ENCODE measurements at regions not wholly inside any gene's neighbourhood (a gene's known extent, or its start where the extent isn't known, plus 50 kb on each side); places are given as distances from the start of the nearest gene placed in this dataset.

GRCh38 chr17:5700745-5701144, 116.4 kb upstream of the NLRP1 start:
- in situ Hi-C loops (cut with HindIII; ENCODE audit: low pct_unique_long_range_greater_than_20kb, low sequenced_read_pairs), result no loop called here
- no peak for TF ChIP-seq JUND (IDR thresholded peaks at IDR 0.05; ENCODE audit: low read depth)

GRCh38 chr17:5701381-5701780, 117.1 kb upstream of the NLRP1 start:
- TF ChIP-seq JUND (IDR thresholded peaks at IDR 0.05; ENCODE audit: low read depth), result no peak
- in situ Hi-C loops (cut with HindIII; ENCODE audit: low pct_unique_long_range_greater_than_20kb, low sequenced_read_pairs), result no loop called here

More at GRCh38 chr17:5700745-5701144, 116.4 kb upstream of the NLRP1 start:
- no peak for DNase-seq (ENCODE audit: low read depth in 1 of 2, low spot score in 1 of 2)

GRCh38 chr17:5702951-5703510, 118.7 kb upstream of the NLRP1 start:
- in situ Hi-C loops (cut with HindIII; ENCODE audit: low pct_unique_long_range_greater_than_20kb, low sequenced_read_pairs), result no loop called here
- DNase-seq (ENCODE audit: low read depth in 1 of 2, low spot score in 1 of 2), result no peak
- no peak for TF ChIP-seq JUND (IDR thresholded peaks at IDR 0.05; ENCODE audit: low read depth)

More at GRCh38 chr17:5701381-5701780, 117.1 kb upstream of the NLRP1 start:
- no peak for DNase-seq (ENCODE audit: low read depth in 1 of 2, low spot score in 1 of 2)

GRCh38 chr17:5703736-5704135, 119.4 kb upstream of the NLRP1 start:
- no peak for DNase-seq (ENCODE audit: low read depth in 1 of 2, low spot score in 1 of 2)
- in situ Hi-C loops (cut with HindIII; ENCODE audit: low pct_unique_long_range_greater_than_20kb, low sequenced_read_pairs), result no loop called here
- no peak for TF ChIP-seq JUND (IDR thresholded peaks at IDR 0.05; ENCODE audit: low read depth)

- no peak for TF ChIP-seq JUND (IDR thresholded peaks at IDR 0.05; ENCODE audit: low read depth)
- in situ Hi-C loops (cut with HindIII; ENCODE audit: low pct_unique_long_range_greater_than_20kb, low sequenced_read_pairs), result no loop called here
- no peak for DNase-seq (ENCODE audit: low read depth in 1 of 2, low spot score in 1 of 2)
Observed at GRCh38 chr17:5705081-5705875, 121.0 kb upstream of the NLRP1 start.

GRCh38 chr17:5705876-5706576, 121.7 kb upstream of the NLRP1 start:
- DNase-seq (ENCODE audit: low read depth in 1 of 2, low spot score in 1 of 2), result no peak
- in situ Hi-C loops (cut with HindIII; ENCODE audit: low pct_unique_long_range_greater_than_20kb, low sequenced_read_pairs), result no loop called here
- no peak for TF ChIP-seq JUND (IDR thresholded peaks at IDR 0.05; ENCODE audit: low read depth)

GRCh38 chr17:5706577-5707210, 122.4 kb upstream of the NLRP1 start:
- TF ChIP-seq JUND (IDR thresholded peaks at IDR 0.05; ENCODE audit: low read depth), result no peak
- in situ Hi-C loops (cut with HindIII; ENCODE audit: low pct_unique_long_range_greater_than_20kb, low sequenced_read_pairs), result no loop called here

GRCh38 chr17:5707482-5707881, 123.2 kb upstream of the NLRP1 start:
- no peak for DNase-seq (ENCODE audit: low read depth in 1 of 2, low spot score in 1 of 2)
- no peak for TF ChIP-seq JUND (IDR thresholded peaks at IDR 0.05; ENCODE audit: low read depth)
- in situ Hi-C loops (cut with HindIII; ENCODE audit: low pct_unique_long_range_greater_than_20kb, low sequenced_read_pairs), result no loop called here

More at GRCh38 chr17:5706577-5707210, 122.4 kb upstream of the NLRP1 start:
- peak; percentile 10 to 49 for DNase-seq (ENCODE audit: low read depth in 1 of 2, low spot score in 1 of 2)

- no peak for TF ChIP-seq JUND (IDR thresholded peaks at IDR 0.05; ENCODE audit: low read depth)
- in situ Hi-C loops (cut with HindIII; ENCODE audit: low pct_unique_long_range_greater_than_20kb, low sequenced_read_pairs), result no loop called here
- DNase-seq (ENCODE audit: low read depth in 1 of 2, low spot score in 1 of 2), result no peak
Observed at GRCh38 chr17:5708344-5708743, 124.0 kb upstream of the NLRP1 start.

- in situ Hi-C loops (cut with HindIII; ENCODE audit: low pct_unique_long_range_greater_than_20kb, low sequenced_read_pairs), result no loop called here
- TF ChIP-seq JUND (IDR thresholded peaks at IDR 0.05; ENCODE audit: low read depth), result no peak
- no peak for DNase-seq (ENCODE audit: low read depth in 1 of 2, low spot score in 1 of 2)
Observed at GRCh38 chr17:5711344-5711743, 127.0 kb upstream of the NLRP1 start.

- TF ChIP-seq JUND (IDR thresholded peaks at IDR 0.05; ENCODE audit: low read depth), result no peak
- in situ Hi-C loops (cut with HindIII; ENCODE audit: low pct_unique_long_range_greater_than_20kb, low sequenced_read_pairs), result no loop called here
- no peak for DNase-seq (ENCODE audit: low read depth in 1 of 2, low spot score in 1 of 2)
Observed at GRCh38 chr17:5714993-5715392, 130.7 kb upstream of the NLRP1 start.

- in situ Hi-C loops (cut with HindIII; ENCODE audit: low pct_unique_long_range_greater_than_20kb, low sequenced_read_pairs), result no loop called here
- no peak for TF ChIP-seq JUND (IDR thresholded peaks at IDR 0.05; ENCODE audit: low read depth)
- no peak for DNase-seq (ENCODE audit: low read depth in 1 of 2, low spot score in 1 of 2)
Observed at GRCh38 chr17:5715478-5715877, 131.2 kb upstream of the NLRP1 start.
